IPS-20b (cell line): ENCODE measurements at regions not wholly inside any gene's neighbourhood (a gene's known extent, or its start where the extent isn't known, plus 50 kb on each side); places are given as distances from the start of the nearest gene placed in this dataset.
"Not testable (repeated sequence)": the region's sequence is repeated elsewhere in the genome, so short reads cannot be mapped to it uniquely, and the experiment has no call there.

Experiments used
- H3K27ac ChIP-seq: one replicate; pipeline ENCODE4 v1.5.1; 2013; ENCODE audit warnings: low read length
- H3K27me3 ChIP-seq: 2 replicates; pipeline ENCODE4 v1.6.1; 2013; ENCODE audit warnings: mild to moderate bottlenecking, low read length, inconsistent platforms; ENCODE audit not compliant: insufficient read depth
- H3K36me3 ChIP-seq: 2 replicates; pipeline ENCODE4 v1.6.1; 2013; ENCODE audit warnings: low read depth, mild to moderate bottlenecking, inconsistent platforms, low read length, moderate library complexity; ENCODE audit not compliant: insufficient read depth
- H3K4me1 ChIP-seq: 2 replicates; pipeline ENCODE4 v1.6.1; 2013; ENCODE audit warnings: mild to moderate bottlenecking, control low read depth, inconsistent platforms, low read length, moderate library complexity; ENCODE audit not compliant: insufficient read depth
- H3K4me3 ChIP-seq: 2 replicates; pipeline ENCODE4 v1.5.1; 2013; ENCODE audit warnings: mild to moderate bottlenecking, low read length, inconsistent platforms
- H3K9ac ChIP-seq: 2 replicates; pipeline ENCODE4 v1.6.1; 2013; ENCODE audit warnings: low read depth, mild to moderate bottlenecking, inconsistent platforms, low read length, moderate library complexity
- H3K9me3 ChIP-seq: 2 replicates; pipeline ENCODE4 v1.6.1; 2013; ENCODE audit warnings: mild to moderate bottlenecking, low read depth, low read length, inconsistent platforms; ENCODE audit not compliant: insufficient read depth

- H3K9me3 ChIP-seq, result peaks cover 19% of the 10 kb centered on the region; the same call in 1 of the 2 replicates
- H3K4me3 ChIP-seq, result no peak overlapping the region
- no peak overlapping the region for H3K9ac ChIP-seq
Observed at GRCh38 chr1:224559981-224560728, 56.0 kb upstream of the CNIH3 start.

GRCh38 chr1:224562881-224563280, 53.2 kb upstream of the CNIH3 start:
- not testable (repeated sequence) for H3K27ac ChIP-seq, H3K4me1 ChIP-seq, H3K9ac ChIP-seq

More at GRCh38 chr1:224559981-224560728, 56.0 kb upstream of the CNIH3 start:
- Histone ChIP-seq H3K27ac (no peak overlapping the region), H3K27me3 (no peaks in the 10 kb centered on the region), H3K4me1 (no peaks in the 10 kb centered on the region), H3K36me3 (no peaks in the 10 kb centered on the region)

GRCh38 chr1:224563666-224564065, 52.5 kb upstream of the CNIH3 start:
- Histone ChIP-seq H3K36me3 (no peaks in the 10 kb centered on the region), H3K4me3 (no peak overlapping the region), H3K9ac (no peak overlapping the region), H3K27ac (no peak overlapping the region), H3K9me3 (peaks cover 19% of the 10 kb centered on the region; the same call in 1 of the 2 replicates), H3K27me3 (no peaks in the 10 kb centered on the region), H3K4me1 (no peaks in the 10 kb centered on the region)

More at GRCh38 chr1:224562881-224563280, 53.2 kb upstream of the CNIH3 start:
- not testable (repeated sequence) for H3K4me3 ChIP-seq, H3K27me3 ChIP-seq, H3K36me3 ChIP-seq
- H3K9me3 ChIP-seq, result peaks cover 19% of the 10 kb centered on the region; the same call in 1 of the 2 replicates

GRCh38 chr1:224564454-224565084, 51.5 kb upstream of the CNIH3 start:
- no peaks in the 10 kb centered on the region for H3K27me3 ChIP-seq
- H3K9ac ChIP-seq, result no peak overlapping the region
- peaks cover 19% of the 10 kb centered on the region; the same call in 1 of the 2 replicates for H3K9me3 ChIP-seq
- H3K4me3 ChIP-seq, result no peak overlapping the region
- H3K27ac ChIP-seq, result no peak overlapping the region
- H3K4me1 ChIP-seq, result no peaks in the 10 kb centered on the region
- H3K36me3 ChIP-seq, result no peaks in the 10 kb centered on the region

GRCh38 chr1:224565186-224565585, 50.9 kb upstream of the CNIH3 start:
- H3K9me3 ChIP-seq, result peaks cover 16% of the 10 kb centered on the region; the same call in 1 of the 2 replicates
- H3K36me3 ChIP-seq, result no peaks in the 10 kb centered on the region
- no peak overlapping the region for H3K27ac ChIP-seq
- no peak overlapping the region for H3K9ac ChIP-seq
- H3K27me3 ChIP-seq, result no peaks in the 10 kb centered on the region
- no peaks in the 10 kb centered on the region for H3K4me1 ChIP-seq
- H3K4me3 ChIP-seq, result no peak overlapping the region

- Histone ChIP-seq H3K27ac (no peak overlapping the region), H3K9ac (no peak overlapping the region), H3K4me1 (no peaks in the 10 kb centered on the region), H3K27me3 (no peaks in the 10 kb centered on the region), H3K36me3 (no peaks in the 10 kb centered on the region), H3K9me3 (peaks cover 10% of the 10 kb centered on the region; the same call in 1 of the 2 replicates), H3K4me3 (no peak overlapping the region)
Observed at GRCh38 chr1:224565611-224566406, 50.3 kb upstream of the CNIH3 start.
